Peyer's patch (tissue), 4 donors: ENCODE measurements at regions not wholly inside any gene's neighbourhood (a gene's known extent, or its start where the extent isn't known, plus 50 kb on each side); places are given as distances from the start of the nearest gene placed in this dataset.

Experiments used
- POLR2A ChIP-seq, 2 donors: fragments of 450-650 bp; IDR thresholded peaks; one replicate each; pipeline ENCODE4 v1.5.1; 2017; ENCODE audit warnings: antibody characterized with exemption in 2 of 2, mild to moderate bottlenecking in 2 of 2, moderate library complexity in 2 of 2
- TF ChIP-seq, protein P1 (sequence below), 6 experiments: fragments of 450-650 bp in 4 of 6; fragments of 200-600 bp in 2 of 6; sonication (generic) in 1 of 6; IDR thresholded peaks; one replicate each; pipeline ENCODE4 v1.5.1; 2017 to 2019; ENCODE audit warnings: antibody characterized with exemption in 6 of 6, mild to moderate bottlenecking in 3 of 6, moderate library complexity in 1 of 6

DNA sequence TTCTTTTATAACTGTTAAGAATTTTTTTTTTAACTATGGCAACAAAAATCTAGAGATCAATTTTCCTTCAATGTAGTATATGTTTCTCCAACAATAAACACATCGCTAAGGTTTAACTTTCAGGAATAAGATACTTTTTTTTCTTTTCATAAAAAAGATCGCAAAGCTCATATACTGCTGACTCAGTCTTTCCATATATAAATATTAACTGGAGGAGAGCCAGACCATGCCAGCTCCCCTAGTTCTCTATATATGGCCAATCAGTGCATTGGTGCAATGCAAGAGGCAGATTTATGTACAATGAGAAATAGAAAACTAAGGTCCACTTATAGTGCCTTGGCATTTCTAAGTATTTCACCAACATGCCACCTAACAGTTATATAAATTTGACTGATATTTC lies 89.2 kb upstream of the GAS1 start:
- TF ChIP-seq POLR2A (IDR thresholded peaks at IDR 0.05), result no peak
- TF ChIP-seq, protein P1, sequence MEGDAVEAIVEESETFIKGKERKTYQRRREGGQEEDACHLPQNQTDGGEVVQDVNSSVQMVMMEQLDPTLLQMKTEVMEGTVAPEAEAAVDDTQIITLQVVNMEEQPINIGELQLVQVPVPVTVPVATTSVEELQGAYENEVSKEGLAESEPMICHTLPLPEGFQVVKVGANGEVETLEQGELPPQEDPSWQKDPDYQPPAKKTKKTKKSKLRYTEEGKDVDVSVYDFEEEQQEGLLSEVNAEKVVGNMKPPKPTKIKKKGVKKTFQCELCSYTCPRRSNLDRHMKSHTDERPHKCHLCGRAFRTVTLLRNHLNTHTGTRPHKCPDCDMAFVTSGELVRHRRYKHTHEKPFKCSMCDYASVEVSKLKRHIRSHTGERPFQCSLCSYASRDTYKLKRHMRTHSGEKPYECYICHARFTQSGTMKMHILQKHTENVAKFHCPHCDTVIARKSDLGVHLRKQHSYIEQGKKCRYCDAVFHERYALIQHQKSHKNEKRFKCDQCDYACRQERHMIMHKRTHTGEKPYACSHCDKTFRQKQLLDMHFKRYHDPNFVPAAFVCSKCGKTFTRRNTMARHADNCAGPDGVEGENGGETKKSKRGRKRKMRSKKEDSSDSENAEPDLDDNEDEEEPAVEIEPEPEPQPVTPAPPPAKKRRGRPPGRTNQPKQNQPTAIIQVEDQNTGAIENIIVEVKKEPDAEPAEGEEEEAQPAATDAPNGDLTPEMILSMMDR (IDR thresholded peaks at IDR 0.05), result no peak
